ENCODE measurements at regions not wholly inside any gene's neighbourhood (a gene's known extent, or its start where the extent isn't known, plus 50 kb on each side); places are given as distances from the start of the nearest gene placed in this dataset.

DNA sequence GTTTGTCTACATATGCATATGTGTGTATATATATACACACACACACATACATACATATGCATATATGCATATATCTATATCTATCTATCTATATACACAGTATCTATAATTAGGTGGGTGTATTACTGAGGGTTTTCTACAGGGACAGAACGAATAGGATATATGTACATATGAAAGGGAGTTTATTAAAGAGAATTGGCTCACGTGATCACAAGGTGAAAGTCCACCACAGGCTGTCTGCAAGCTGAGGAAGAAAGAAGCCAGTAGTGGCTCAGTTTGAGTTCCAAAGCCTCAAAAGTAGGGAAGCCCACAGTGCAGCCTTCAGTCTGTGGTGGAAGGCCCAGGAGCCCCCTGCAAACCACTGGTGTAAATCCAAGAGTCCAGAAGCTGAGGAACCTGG lies 756.0 kb upstream of the ACVR2A start:
- Histone ChIP-seq H3K36me3 (ENCODE audit: control insufficient read depth, insufficient read depth, low read length) (no peaks in the 10 kb centered on the region), H3K27me3 (ENCODE audit: control insufficient read depth, insufficient read depth, low read length) (no peaks in the 10 kb centered on the region), H3K4me3 (ENCODE audit: low read depth, low read length) (no peak overlapping the region)
- FAIRE-seq (no peak), DNase-seq (ENCODE audit: low read depth) (no peak)
- TF ChIP-seq, protein P1, sequence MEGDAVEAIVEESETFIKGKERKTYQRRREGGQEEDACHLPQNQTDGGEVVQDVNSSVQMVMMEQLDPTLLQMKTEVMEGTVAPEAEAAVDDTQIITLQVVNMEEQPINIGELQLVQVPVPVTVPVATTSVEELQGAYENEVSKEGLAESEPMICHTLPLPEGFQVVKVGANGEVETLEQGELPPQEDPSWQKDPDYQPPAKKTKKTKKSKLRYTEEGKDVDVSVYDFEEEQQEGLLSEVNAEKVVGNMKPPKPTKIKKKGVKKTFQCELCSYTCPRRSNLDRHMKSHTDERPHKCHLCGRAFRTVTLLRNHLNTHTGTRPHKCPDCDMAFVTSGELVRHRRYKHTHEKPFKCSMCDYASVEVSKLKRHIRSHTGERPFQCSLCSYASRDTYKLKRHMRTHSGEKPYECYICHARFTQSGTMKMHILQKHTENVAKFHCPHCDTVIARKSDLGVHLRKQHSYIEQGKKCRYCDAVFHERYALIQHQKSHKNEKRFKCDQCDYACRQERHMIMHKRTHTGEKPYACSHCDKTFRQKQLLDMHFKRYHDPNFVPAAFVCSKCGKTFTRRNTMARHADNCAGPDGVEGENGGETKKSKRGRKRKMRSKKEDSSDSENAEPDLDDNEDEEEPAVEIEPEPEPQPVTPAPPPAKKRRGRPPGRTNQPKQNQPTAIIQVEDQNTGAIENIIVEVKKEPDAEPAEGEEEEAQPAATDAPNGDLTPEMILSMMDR (IDR thresholded peaks at IDR 0.05; ENCODE audit: insufficient read depth, low read length, severe bottlenecking), result no peak

DNA sequence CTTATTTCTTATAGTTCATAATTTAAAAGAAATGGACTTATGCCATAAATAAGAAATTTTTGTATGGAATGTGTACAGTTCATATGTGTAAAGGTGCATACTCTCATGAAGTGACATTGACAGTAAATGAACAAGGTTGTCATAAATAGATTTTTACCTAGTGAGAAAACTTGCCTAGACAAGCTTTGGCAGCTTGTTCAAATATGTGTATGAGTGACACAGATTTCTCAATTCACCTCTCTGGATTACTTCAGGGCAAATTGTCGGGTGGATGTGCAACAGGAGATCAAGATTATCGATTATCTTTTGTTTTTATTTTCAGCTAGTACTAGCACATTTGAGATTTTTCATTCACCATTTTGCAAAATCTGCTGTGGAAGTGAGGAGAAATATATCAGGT lies 758.1 kb upstream of the ACVR2A start:
- H3K36me3 ChIP-seq (ENCODE audit: control insufficient read depth, insufficient read depth, low read length), result no peaks in the 10 kb centered on the region
- H3K4me3 ChIP-seq (ENCODE audit: low read depth, low read length), result no peak overlapping the region
- TF ChIP-seq, protein P1 (IDR thresholded peaks at IDR 0.05; ENCODE audit: insufficient read depth, low read length, severe bottlenecking), result no peak
- DNase-seq (ENCODE audit: low read depth) (peak; percentile 79), FAIRE-seq (no peak)
- no peaks in the 10 kb centered on the region for H3K27me3 ChIP-seq (ENCODE audit: control insufficient read depth, insufficient read depth, low read length)

DNA sequence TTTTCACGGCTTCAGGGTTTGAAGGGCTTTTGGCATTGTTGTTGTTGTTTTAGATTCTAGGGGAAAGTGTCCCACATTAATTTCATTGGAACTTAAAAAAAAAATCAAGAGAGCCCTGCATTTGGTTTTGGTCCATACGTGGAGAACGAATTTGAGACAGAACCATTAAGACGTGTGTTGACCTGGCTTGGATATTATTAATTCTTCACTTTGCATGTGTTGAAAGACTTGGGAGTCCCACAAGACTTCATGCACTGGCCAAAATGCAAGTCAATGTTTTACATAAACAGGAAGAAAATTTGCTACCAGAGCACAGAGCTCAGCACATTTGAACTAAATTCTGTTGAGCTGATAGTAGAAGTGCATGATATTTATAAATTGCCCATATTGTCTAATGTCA lies 761.2 kb upstream of the ACVR2A start:
- DNase-seq (ENCODE audit: low read depth) (no peak), FAIRE-seq (no peak)
- Histone ChIP-seq H3K27me3 (ENCODE audit: control insufficient read depth, insufficient read depth, low read length) (no peaks in the 10 kb centered on the region), H3K4me3 (ENCODE audit: low read depth, low read length) (no peak overlapping the region), H3K36me3 (ENCODE audit: control insufficient read depth, insufficient read depth, low read length) (no peaks in the 10 kb centered on the region)
- TF ChIP-seq, protein P1 (IDR thresholded peaks at IDR 0.05; ENCODE audit: insufficient read depth, low read length, severe bottlenecking), result no peak

DNA sequence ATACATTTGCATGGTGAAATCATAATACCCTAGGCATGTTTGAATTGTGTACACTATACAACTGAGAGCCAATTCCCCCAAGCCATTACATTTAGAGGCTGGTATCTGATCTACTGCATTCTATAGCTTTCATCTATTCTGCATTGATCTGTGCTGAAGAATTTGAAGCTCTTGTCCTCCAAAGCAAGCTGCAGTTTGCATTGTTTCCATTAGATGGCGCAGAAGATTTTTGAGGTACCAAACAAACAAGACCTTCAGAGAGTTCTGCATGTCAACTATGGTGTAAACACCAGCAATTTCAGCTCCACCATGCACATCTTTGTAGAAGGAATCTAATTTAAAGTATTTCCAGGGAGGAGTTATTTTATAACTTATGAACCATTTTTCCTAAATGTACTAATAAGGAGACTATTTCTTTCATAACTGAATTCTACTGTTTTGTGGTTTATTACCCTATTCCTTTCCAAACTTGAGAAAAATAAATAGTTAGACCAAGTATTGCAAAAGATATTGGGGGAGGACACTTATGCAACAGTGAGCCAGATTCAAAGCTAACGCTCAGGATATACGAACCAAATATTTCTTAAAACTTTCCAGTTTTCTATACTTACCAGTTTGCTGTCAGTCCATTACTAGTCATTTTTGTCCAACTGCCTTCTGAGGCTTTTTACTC lies 761.8 kb upstream of the ACVR2A start:
- no peaks in the 10 kb centered on the region for H3K36me3 ChIP-seq (ENCODE audit: control insufficient read depth, insufficient read depth, low read length)
- DNase-seq (ENCODE audit: low read depth) (peak; percentile 78), FAIRE-seq (peak; percentile 55)
- no peak overlapping the region for H3K4me3 ChIP-seq (ENCODE audit: low read depth, low read length)
- TF ChIP-seq, protein P1 (IDR thresholded peaks at IDR 0.05; ENCODE audit: insufficient read depth, low read length, severe bottlenecking), result peak; percentile 75
- H3K27me3 ChIP-seq (ENCODE audit: control insufficient read depth, insufficient read depth, low read length), result no peaks in the 10 kb centered on the region

DNA sequence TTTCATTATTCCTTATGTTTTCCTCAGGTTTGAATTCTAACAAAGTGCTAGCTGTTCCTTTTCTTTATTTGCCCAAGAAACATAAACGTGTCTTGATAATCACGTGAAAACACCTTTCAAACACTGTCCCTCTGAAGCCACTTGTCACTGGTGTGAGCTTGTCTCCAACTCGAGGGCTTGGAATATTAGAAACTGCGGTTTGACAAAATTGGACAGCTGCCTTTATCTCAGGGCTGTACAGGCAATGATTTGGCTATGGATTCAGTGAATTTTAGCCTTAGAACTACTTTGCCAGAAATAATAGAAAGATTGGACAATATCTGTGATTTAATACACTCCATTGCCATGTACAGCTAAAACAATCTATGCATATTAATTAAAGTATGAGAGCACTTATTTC lies 763.0 kb upstream of the ACVR2A start:
- Histone ChIP-seq H3K36me3 (ENCODE audit: control insufficient read depth, insufficient read depth, low read length) (no peaks in the 10 kb centered on the region), H3K27me3 (ENCODE audit: control insufficient read depth, insufficient read depth, low read length) (no peaks in the 10 kb centered on the region), H3K4me3 (ENCODE audit: low read depth, low read length) (no peak overlapping the region)
- no peak for DNase-seq (ENCODE audit: low read depth)
- TF ChIP-seq, protein P1 (IDR thresholded peaks at IDR 0.05; ENCODE audit: insufficient read depth, low read length, severe bottlenecking), result no peak
- no peak for FAIRE-seq

DNA sequence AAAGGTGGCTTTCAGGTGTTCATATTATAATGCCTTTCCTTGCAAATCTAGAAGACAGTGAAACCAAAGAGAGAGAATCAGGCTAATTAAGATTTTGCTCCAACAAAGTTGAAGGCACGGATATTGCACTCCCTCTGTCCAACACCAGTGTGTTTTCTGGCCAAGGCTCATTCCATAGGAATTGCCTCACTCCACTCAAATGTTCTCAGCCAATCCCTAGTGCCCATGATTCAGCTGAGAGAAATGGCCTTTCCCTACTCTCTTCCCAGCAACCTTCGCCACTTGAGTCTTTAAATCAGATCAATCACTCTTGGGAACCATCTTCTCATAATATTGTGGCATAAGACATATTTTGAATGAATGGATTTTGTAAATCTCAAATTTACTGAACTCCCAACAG lies 768.2 kb upstream of the ACVR2A start:
- peak; percentile 74 for DNase-seq (ENCODE audit: low read depth)

More for the DNA sequence above, 768.2 kb upstream of the ACVR2A start:
- TF ChIP-seq, protein P1 (IDR thresholded peaks at IDR 0.05; ENCODE audit: insufficient read depth, low read length, severe bottlenecking), result no peak
- no peaks in the 10 kb centered on the region for H3K36me3 ChIP-seq (ENCODE audit: control insufficient read depth, insufficient read depth, low read length)
- FAIRE-seq, result no peak
- no peaks in the 10 kb centered on the region for H3K27me3 ChIP-seq (ENCODE audit: control insufficient read depth, insufficient read depth, low read length)
- no peak overlapping the region for H3K4me3 ChIP-seq (ENCODE audit: low read depth, low read length)

All from bronchial epithelial cell (primary cell).